ENCODE measurements at regions not wholly inside any gene's neighbourhood (a gene's known extent, or its start where the extent isn't known, plus 50 kb on each side); places are given as distances from the start of the nearest gene placed in this dataset.
A peak's percentile ranks its signal among the peaks of the same experiment; 100 is the strongest.

DNA sequence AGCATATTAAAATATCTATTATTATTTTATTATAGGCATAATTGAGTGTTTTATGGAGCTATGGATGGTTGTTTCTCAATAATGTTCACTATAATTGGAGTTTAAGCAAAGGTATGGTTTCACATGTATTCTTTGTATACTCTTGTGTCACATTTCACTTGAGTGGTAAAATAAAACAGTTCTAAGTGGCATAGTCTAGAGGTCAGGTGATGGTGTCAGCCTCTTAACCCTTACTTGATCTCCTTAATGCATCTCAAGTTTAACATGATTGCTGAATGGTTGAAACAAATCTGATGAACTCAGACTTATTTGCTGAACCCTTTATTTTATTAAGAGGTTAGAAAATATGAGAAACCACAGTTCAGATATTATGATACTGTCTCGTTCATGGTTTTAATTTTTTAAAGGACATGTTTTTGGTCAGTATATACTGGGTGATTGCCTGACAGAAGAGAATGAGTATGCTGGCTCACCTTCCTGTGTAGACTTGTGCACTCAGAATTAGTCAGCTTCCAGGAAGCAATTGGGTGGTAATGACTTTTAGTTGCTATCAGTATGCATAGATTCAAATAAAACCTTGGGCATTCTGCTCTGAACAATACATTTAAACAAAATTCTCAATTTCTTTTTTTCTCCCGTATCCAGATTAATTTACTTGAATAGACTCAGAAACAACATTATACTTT, 464.6 kb downstream of the PCNX1 start:
- Histone ChIP-seq H3K9ac (ENCODE audit: low read depth in 2 of 2, low read length in 2 of 2) (no peak overlapping the region), H3K36me3 (no peaks in the 10 kb centered on the region), H3K27ac (peak overlapping the region; percentile 41), H3K4me1 (peaks cover 3% of the 10 kb centered on the region), H3K27me3 (no peaks in the 10 kb centered on the region), H3K9me3 (no peaks in the 10 kb centered on the region), H3K4me3 (no peak overlapping the region)
- TF ChIP-seq, protein P1, sequence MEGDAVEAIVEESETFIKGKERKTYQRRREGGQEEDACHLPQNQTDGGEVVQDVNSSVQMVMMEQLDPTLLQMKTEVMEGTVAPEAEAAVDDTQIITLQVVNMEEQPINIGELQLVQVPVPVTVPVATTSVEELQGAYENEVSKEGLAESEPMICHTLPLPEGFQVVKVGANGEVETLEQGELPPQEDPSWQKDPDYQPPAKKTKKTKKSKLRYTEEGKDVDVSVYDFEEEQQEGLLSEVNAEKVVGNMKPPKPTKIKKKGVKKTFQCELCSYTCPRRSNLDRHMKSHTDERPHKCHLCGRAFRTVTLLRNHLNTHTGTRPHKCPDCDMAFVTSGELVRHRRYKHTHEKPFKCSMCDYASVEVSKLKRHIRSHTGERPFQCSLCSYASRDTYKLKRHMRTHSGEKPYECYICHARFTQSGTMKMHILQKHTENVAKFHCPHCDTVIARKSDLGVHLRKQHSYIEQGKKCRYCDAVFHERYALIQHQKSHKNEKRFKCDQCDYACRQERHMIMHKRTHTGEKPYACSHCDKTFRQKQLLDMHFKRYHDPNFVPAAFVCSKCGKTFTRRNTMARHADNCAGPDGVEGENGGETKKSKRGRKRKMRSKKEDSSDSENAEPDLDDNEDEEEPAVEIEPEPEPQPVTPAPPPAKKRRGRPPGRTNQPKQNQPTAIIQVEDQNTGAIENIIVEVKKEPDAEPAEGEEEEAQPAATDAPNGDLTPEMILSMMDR (IDR thresholded peaks at IDR 0.05), result no peak
- intact Hi-C loops (cut with DNase I), result no loop called here
- no peak for DNase-seq

DNA sequence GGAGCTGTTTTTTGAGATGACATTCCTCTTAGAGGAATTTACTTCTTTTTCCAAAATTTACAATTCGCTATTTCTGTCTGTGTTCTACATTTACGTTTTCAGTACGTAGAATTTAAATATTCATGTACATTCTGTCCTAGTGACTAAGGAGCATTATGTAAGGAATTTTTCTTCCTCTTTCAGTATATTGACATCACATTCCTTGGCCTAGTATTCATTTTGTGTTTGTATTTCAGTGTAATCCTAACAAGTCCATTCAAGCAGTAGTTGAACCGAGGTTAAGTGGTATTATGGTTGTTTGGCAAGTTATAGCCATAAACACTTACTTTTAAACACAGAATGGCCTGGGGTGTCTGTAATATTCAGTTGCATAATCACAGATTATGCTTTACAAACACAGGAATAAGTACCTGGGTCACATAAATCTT, 465.2 kb downstream of the PCNX1 start:
- H3K4me3 ChIP-seq, result no peak overlapping the region
- TF ChIP-seq, protein P1 (IDR thresholded peaks at IDR 0.05), result no peak
- no peak for DNase-seq

DNA sequence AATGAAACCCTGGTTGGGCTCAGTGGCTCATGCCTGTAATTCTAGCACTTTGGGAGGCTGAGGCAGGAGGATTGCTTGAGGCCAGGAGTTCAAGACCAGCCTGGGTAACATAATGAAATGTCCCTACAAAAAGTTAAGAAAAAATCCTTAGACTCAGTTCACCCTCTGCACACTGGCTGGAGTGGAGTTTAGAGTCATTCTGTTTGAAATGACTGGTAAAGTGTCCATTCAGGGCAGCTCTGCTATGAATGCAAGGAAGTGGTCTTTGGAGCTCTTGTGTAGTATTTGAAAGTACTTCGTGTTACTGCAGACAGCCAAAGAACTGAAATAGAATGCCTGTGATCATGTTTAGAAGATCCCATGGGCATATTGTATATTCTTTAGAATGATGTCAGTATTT, 466.5 kb downstream of the PCNX1 start:
- no peaks in the 10 kb centered on the region for H3K36me3 ChIP-seq
- no peak for DNase-seq
- no peaks in the 10 kb centered on the region for H3K9me3 ChIP-seq
- H3K4me3 ChIP-seq, result no peak overlapping the region
- H3K4me1 ChIP-seq, result peaks cover 3% of the 10 kb centered on the region
- H3K27ac ChIP-seq, result no peak overlapping the region
- no peaks in the 10 kb centered on the region for H3K27me3 ChIP-seq
- intact Hi-C loops (cut with DNase I), result no loop called here
- TF ChIP-seq, protein P1 (IDR thresholded peaks at IDR 0.05), result no peak
- no peak overlapping the region for H3K9ac ChIP-seq (ENCODE audit: low read depth in 2 of 2, low read length in 2 of 2)

More for the DNA sequence above, 465.2 kb downstream of the PCNX1 start:
- Histone ChIP-seq H3K9me3 (no peaks in the 10 kb centered on the region), H3K36me3 (no peaks in the 10 kb centered on the region), H3K27ac (peak overlapping the region; percentile 41), H3K9ac (ENCODE audit: low read depth in 2 of 2, low read length in 2 of 2) (no peak overlapping the region), H3K27me3 (no peaks in the 10 kb centered on the region), H3K4me1 (peaks cover 3% of the 10 kb centered on the region)
- intact Hi-C loops (cut with DNase I), result no loop called here

DNA sequence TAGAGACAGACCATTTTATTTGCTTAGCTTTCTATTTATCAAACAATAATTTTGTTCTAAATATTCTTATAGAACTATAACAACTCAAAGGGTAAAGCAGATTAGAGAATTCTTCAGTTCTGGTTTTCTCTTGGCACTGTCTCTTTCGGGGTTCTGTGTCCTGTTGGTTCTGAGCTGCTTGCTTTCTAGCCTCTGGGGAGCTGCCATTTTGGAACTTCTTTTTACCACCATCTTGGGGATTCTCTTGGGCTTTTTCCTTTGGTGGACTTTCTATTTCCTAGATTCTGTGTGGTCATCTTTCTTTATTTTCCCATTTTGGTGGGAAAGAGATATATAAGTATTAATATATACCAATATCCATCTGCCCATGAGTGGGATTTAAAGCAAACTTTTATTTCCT, 467.7 kb downstream of the PCNX1 start:
- no peak overlapping the region for H3K4me3 ChIP-seq
- intact Hi-C loops (cut with DNase I), result no loop called here

DNA sequence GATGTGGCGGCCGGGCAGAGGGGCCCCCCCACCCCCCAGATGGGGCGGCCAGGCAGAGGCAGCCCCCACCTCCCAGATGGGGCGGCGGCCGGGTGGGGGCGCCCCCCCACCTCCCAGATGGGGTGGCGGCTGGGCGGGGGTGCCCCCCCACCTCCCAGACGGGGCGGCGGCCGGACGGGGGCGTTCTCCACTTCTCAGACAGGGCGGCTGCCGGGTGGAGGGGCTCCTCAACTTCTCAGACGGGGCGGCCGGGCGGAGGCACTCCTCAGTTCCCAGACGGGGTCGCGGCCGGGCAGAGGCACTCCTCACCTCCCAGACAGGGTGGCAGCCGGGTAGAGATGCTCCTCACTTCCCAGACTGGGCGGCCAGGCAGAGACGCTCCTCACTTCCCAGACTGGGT, 469.8 kb downstream of the PCNX1 start:
- Histone ChIP-seq H3K36me3 (no peaks in the 10 kb centered on the region), H3K4me1 (no peaks in the 10 kb centered on the region), H3K27ac (no peak overlapping the region), H3K27me3 (no peaks in the 10 kb centered on the region), H3K9me3 (no peaks in the 10 kb centered on the region), H3K4me3 (no peak overlapping the region), H3K9ac (ENCODE audit: low read depth in 2 of 2, low read length in 2 of 2) (no peak overlapping the region)
- TF ChIP-seq, protein P1 (IDR thresholded peaks at IDR 0.05), result no peak
- DNase-seq, result no peak
- intact Hi-C loops (cut with DNase I), result no loop called here

More for the DNA sequence above, 467.7 kb downstream of the PCNX1 start:
- Histone ChIP-seq H3K36me3 (no peaks in the 10 kb centered on the region), H3K9me3 (no peaks in the 10 kb centered on the region), H3K27ac (no peak overlapping the region), H3K9ac (ENCODE audit: low read depth in 2 of 2, low read length in 2 of 2) (no peak overlapping the region), H3K4me1 (peaks cover 3% of the 10 kb centered on the region), H3K27me3 (no peaks in the 10 kb centered on the region)
- no peak for DNase-seq
- TF ChIP-seq, protein P1 (IDR thresholded peaks at IDR 0.05), result no peak

All from colonic mucosa (tissue), 4 donors.